NCI-H1092 treated with DMSO at 0.1 percent for 48 hours (cell line): ENCODE measurements at regions not wholly inside any gene's neighbourhood (a gene's known extent, or its start where the extent isn't known, plus 50 kb on each side); places are given as distances from the start of the nearest gene placed in this dataset.
A peak's percentile ranks its signal among the peaks of the same experiment; 100 is the strongest.

Experiments used
- DNase-seq: peaks from one replicate; lab custom pipeline; 2025; lab: John Stamatoyannopoulos, UW

DNA sequence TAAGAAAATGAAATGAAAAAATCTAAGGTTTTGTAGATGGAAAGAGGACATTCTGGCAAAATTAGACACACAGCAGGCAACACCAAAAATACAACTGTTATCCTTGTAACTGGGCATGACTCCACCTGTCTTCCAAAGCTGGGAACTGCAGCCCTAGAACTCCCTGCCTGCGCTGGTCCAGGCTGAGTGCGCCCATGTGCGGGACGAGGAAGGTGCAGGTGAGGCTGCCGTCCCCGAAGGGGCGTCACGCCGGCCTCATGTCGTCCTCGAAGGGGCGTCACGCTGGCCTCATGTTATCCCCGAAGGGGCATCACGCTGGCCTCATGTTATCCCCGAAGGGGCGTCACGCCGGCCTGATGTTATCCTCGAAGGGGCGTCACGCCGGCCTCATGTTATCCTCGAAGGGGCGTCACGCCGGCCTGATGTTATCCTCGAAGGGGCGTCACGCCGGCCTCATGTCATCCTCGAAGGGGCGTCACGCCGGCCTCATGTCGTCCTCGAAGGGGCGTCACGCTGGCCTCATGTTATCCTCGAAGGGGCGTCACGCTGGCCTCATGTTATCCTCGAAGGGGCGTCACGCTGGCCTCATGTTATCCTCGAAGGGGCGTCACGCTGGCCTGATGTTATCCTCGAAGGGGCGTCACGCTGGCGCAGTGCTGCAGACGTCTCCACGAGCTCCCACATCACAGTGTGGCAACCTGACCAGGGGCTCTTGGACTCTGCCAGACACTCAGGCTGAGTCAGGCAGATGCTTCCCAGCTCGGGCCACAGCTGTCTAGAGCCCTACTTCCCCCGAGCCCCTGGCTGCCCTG is 100.3 kb upstream of the SALL3 start:
- DNase-seq, result peak; percentile 21

DNA sequence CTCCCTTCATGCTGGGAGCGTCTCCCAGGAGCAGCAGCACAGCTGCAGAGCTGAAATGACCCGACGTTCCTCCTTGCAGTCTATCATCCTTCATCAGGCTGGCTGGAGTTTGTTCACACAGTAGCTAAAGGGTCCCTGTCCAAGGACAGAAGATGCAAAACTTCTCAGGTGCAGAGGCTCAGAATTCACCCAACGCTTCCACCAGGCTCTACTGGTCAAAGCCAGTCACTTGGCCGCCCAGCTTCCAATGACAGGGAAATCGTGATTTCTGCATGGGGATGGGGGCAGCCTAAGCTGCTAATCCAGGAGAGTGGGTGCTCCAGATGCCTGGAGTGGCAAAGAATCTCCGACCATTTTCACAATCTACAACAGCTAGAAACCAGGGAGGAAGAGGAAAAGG is 97.0 kb upstream of the SALL3 start:
- no peak for DNase-seq

DNA sequence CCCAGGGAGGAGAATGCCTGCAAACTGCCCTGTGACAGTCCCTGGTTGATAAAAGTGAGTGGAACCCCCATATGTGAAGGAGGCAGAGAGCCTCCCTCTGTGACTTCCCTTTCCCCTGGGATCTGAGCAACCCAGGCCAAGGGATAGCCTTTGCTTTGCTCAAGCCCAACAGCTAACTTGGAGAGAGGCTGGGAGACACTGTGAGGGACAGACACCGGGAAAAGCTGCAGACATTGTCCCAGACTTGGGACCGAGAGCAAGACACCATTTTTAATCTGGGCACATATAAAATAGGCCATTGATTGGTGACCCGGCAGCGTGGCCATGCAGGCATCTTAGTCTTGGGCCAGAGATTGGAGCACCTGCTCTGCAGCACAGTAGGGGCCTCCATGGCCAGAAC is 96.1 kb upstream of the SALL3 start:
- DNase-seq, result no peak

DNA sequence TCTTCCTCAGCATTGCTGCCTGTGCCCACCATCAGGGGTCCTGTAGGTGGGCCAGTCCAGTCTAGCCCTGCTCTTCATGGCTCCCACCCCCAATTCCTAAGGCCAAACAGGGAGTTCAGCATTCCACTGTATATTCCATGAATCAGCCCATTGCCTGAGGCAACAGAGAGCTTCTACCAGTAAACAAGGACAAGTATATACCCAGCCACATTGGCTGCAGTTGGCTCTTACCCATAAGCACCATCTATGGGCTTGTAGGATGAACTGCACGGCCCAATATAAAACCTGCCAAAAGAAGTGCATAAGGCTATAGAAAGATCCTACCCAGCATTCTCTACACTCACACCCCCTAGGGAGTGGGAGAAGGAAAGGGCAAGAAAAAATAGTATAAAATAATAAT is 95.1 kb upstream of the SALL3 start:
- DNase-seq, result no peak

DNA sequence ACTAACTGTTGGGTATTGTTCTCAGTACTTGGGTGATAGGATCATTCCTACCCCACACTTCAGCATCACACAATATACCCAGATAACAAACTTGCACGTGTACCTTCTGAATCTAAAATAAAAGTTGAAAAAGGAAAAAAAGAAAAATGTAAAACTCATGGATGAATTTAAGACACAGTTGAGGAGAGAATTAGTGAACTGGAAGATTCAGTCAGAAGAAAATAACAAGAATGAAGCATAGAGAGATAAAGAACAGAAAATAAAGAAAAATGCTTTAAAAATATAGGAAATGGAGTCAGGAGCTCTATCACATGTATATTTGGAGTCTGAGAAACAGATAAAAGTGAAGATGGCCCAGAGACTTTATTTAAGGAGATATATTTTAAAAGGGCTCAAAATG is 90.4 kb upstream of the SALL3 start:
- no peak for DNase-seq

DNA sequence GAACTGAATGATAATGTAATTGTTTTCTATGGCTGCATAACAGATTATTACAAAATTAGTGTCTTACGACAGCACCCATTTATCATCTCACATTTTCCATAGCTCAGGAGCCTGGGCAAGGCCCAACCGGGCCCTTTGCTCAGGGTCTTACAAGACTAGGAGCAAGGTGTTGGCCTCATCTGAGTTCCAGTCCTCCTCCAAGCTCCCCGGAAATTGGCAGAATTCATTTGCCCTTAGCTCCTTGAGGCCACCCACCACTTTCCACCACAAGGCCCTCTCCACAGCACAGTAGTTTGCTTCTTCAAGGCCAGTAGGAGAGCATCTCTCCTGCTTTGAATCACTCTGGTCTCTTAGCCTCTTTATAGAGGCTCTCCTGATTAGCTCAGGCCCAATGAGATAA is 89.2 kb upstream of the SALL3 start:
- no peak for DNase-seq

DNA sequence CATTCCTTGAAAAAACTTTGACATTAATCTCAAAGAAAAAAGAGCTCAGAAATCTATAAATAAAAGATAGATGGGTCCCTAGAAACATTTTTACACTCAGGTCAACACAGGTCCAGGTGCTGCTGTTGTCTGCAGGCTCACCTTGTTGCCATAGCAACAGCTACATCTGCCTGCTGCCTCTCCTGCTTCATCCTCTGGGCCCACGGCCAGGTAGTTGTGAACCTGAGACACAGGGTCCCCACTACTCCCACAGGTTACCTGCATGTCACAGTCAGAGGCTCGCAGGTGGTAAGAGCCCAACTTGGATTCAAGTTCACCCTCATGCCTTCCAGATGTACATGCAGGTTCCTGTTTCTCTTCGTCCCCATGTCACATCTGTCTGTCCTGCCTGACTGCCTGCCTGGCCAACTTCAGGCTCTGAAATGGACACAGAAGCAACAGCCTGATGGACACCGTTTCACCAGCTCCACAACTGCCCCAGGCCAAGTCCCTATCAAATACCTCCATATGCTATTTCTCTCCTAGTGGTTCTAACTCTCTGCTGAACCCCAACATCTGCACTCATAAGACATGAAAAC is 88.3 kb upstream of the SALL3 start:
- DNase-seq, result peak; percentile 6

DNA sequence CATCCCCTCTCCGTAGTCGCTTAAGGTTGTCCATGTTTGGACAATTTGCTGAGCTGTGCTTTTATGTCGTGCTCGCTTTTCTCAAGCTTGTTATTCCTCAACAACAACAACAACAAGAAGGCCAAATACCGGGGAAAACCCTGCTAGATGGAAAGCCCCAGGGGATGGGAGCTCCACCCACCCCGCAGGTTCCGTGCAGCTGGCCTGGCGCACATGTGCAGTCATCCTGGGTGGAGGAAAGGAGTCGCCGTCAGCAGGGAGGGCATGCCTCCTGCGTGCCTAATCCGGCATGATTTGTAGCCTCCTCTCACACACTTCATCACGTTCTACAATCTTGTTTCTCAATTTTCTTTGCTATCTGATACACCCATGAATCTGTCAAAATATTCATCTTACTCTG is 87.4 kb upstream of the SALL3 start:
- DNase-seq, result no peak

DNA sequence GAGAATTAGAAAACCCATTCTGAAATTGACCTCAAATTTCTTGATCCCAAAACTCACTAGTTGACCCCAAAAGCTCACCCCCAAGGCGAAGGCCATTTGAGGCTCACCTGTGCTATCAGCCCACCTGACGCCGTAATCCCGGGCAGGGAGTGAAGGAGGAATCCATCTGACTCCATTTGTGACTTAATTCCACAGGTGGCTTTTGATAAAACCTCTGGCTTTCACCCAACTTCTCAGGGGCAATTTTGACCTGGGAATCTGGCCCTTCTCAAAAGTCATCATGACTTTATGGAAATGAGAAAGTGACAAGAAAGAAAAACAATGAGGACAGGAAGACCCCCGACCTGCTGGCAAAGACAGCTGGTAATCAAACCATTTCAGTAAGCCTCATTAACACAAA is 86.9 kb upstream of the SALL3 start:
- no peak for DNase-seq

DNA sequence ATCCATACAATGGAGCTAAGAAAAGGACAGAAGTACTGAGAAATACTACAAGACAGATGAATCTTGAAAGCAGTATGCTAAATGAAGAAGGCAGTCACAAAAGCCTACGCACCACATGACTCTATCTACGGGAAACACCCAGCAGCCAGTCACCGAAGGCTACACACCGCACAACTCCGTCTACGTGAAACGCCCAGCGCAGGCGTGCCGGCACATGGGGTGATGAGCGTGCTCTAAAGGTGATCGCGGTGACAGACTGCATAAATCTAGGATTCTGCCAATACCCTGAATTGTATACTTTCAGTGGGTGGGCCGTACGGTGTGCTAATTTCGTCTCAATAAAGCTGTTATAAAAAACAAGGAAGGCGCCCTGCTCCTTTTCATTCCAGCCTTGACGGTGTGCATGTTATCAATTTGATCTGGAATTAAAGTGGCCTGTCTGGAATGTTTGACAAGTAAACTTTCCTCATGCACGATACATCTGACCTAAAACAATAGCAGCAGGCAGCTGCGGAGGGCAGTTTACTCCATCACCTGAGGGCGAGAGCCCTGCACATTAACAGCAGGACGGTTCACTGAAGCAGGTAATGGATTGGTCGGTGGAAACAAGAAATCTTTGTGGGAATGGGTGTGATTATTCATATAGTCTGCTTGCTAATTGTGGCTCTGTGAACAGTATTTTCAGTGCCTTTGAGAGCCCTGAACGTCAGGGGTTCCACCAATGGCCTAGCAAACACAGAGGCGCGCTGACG is 86.2 kb upstream of the SALL3 start:
- DNase-seq, result no peak

DNA sequence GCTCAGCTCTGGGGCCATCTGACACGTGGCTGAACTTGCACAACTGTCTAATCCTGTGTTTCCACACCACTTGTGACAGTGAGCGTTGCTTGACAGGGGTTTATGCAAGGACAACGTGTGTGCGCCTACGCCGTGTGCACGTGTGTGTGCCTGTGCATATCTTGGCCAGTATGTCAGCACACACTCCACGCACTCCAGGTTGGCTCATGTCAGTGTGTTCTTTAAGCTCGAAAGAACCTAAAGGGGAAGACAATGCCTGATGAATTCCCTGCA is 85.6 kb upstream of the SALL3 start:
- DNase-seq, result no peak

DNA sequence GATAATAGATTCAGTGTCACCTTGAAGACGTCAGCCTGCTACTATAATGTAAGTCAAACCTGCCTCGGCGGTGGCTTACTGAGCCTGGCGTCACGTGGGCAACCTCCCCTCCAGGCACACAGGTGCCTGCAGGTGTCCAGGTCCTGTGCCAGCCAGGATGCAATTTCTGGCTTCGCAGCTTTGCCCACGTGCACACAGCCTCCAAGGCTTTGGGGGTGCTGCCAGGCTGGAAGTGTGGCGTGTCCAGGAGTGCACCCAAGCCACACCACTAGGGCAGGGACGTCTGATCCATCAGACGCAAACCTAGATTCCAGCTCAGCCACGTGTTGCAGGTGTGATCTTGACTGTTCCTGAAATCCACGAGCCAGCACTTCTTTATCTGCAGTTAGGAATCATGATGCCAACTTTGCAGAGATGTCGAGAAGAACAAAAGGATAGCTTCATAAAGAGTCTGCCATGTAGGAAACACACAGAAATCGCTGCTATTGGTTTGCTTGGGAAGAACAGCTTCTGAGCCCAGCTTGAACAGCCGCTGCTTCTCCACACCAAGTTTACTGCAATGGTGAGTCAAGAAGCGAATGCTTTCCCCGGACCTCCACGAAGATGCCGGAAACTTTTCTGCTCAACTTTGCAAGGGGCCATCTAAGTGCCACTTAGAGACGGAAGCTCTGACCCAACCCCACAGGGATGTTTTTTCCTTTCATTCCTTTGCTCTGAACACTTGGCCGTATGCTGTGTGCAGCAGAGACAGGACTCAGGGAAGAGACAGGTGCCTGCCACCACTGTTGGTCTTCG is 84.2 kb upstream of the SALL3 start:
- DNase-seq, result no peak

DNA sequence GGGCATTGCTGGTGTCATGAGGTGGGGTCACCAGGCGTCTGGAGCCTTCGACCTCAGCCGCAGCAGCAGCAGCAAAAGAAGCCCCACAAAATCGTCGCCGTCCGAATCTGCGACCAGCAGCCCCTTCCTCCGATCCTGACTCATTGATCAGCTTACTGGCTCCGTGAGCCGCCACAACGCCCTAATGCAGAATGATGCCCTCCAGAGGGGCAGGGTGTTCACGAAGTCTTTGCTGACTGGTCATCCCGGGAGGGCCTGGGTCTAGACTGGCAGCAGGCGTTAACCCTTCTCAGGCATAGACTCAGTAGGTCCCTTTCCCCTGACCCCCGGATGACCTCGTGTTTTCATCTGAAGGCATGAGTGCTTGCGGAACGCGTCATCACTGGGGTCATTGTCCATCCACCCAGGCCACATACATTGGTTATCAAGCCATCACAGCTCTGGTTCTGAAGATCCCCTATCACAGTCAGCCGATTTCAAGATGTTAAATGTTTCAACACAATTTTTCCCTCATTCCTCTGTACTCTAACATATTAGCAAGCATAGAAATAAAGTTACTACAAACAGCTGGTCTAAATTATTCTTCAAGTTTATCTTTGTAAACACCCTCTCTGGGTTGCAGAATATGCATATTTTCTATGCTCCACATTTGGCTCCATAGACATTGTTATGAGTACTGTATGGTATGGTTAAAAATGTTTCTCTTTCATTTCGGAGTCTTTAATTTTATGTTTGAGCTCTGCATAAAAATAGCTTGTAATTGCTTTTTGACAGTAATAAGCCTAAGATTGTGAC is 83.3 kb upstream of the SALL3 start:
- DNase-seq, result no peak

DNA sequence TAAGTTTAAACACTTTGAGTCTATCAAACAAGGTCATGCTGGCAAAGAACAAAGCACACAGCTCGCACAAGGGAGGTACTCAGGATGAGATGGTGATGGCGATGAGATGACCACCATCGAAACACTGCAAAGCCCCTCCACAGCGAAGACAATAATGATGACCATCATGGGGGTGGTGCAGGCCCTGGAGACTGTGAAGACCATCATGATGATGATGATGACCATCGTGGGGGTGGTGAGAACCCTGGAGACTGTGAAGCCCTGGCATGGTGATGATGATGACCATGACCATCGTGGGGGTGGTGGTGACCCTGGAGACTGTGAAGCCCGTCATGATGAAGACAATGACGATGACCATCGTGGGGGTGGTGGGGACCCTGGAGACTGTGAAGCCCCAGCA is 81.6 kb upstream of the SALL3 start:
- DNase-seq, result no peak

DNA sequence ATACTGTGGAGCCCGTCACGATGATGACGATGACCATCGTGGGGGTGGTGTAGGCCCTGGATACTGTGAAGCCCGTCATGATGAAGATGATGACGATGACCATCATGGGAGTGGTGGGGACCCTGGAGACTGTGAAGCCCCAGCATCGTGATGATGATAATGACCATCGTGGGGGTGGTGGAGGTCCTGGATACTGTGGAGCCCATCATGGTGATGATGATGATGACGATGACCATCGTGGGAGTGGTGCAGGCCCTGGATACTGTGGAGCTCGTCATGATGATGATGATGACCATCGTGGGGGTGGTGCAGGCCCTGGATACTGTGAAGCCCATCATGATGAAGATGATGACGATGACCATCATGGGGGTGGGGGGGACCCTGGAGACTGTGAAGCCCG is 81.0 kb upstream of the SALL3 start:
- no peak for DNase-seq

DNA sequence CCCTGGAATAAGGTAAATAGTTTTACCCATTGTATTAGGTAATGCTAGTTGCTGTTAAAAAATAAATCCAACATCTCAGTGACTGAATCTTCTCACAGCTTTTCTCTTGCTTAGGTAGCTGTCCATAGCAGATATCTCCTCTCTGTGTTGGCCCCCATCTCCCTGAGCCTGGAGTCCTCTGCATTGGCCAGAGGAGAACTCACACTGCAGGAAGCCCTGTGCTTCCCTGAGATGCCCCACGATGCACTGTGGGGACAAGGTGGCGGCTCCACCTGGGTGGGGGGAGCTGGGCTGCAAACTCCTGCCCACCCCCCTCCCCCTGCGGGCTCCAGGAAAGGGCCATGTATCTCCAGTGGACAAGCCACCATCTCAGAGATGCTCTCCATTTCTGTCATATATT is 80.4 kb upstream of the SALL3 start:
- no peak for DNase-seq

DNA sequence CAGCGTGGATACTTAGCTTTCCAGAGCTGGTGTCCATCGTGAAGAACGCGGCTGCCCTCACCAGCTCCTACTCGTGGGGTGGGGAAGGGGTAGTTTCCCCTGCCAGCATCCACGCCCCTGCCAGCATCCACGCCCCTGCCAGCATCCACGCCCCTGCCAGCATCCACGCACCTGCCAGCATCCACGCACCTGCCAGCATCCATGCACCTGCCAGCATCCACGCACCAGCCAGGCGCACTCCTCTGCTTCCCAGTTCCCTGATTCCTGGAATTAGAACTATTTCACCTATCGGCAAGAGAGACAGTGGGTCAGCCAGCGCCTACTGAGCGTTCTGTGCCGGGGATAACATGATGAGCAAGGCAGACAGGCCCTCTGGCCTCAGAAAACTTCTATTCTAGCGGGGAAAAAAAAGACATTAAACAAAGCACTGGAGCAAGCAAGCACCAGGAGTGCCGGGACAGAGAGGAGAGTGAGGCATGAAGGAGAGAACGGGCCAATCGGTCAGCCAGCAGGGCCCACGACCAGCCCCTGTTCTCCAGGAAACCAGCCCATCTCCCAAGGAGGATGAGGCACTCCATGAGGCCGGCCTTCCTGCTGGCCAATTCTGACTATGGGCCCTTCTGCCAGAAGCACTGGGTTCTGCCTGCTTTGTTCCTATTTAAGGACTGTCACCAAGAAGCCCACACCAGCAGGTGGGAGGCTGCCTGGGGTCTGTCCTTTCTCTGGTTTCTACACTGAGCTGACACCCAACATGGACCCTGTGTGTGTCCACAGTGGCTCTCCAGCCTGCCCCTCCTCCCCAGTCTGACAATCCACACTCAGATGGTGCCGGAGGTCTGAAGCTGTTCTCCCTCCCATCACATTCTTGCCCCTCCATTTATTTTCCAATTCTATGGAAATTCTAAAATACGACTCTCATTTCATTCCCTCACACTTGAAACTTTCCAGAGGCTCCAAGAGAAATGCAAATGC is 78.4 kb upstream of the SALL3 start:
- no peak for DNase-seq

DNA sequence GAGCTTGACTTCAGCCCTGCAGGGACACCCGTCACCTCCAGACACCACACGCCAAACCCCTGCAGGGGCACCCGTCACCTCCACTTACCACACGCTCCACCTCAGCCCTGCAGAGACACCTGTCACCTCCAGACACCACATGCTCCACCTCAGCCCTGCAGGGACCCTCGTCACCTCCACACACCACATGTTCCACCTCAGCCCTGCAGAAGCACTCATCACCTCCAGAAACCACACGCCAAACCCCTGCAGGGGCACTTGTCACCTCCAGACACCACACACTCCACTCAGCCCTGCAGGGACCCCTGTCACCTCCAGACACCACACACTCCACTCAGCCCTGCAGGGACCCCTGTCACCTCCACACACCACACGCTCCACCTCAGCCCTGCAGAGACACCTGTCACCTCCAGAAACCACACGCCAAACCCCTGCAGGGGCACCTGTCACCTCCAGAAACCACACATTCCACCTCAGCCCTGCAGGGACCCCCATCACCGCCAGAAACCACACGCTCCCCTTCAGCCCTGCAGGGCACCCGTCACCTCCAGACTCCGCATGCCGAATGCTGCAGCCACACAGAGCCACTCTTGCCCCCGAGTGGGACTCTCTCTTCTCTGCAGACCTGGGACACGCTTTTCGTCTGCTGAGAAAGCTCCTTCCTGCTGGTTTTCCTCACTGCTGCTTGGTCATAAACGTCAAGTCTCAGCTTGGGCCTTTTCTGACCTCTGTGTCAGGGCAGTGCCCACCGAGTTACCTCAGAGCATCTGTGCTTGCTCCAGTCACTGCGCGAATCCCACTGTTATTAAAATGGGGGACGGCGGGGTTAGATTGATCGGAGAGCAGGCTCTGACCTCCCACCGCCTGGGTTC is 77.5 kb upstream of the SALL3 start:
- DNase-seq, result no peak

DNA sequence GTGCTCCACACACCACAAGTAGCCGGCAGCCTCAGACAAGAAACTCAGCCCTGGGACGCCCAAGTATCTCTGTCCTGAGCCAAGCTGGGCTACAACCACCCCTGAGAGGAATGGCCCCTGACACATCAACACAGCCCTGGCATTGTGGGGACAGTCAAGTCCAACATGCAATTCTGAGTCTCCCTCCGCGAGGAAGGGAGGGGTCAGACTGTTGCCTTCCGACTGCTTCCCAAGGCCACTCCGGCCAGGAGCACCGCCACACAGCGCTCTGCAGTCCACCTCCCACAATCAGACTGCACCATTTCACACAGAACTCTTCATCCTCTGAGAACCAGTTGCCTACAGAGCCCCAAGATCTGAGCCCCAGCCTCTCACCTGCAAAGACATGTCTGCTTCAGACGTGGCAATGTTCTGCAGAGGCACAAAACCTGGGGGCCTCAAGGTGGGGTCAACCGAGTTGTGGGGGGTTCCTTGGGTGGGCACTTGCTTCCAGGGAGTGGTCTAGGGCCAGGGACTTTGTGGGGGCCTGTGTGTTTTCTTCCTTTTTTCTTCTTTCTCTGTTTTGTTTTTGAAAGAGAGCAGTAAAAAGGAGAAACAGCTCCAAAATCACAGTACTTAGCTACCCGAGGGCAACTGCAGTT is 76.7 kb upstream of the SALL3 start:
- DNase-seq, result no peak
